ENCODE measurements at regions not wholly inside any gene's neighbourhood (a gene's known extent, or its start where the extent isn't known, plus 50 kb on each side); places are given as distances from the start of the nearest gene placed in this dataset.

DNA sequence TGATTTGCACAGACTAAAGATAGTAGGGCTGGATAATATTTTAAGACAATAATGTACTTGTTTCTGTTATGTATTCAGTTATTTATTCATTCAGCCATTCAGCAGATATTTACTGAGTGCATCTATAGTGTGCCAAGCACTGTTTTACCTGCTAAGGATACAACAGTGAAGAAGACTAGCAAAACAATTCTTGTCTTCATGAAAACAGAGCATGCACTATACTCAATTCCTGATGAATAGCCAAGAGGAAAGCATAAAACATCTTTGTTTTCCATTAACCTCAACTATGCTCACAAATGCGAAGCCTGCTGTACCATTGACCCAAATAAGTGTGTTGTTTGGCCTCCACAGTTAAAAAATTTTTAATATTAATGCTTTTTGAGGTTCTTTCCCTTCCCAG is 436.7 kb downstream of the BCKDHB start:
- TF ChIP-seq, protein P1, sequence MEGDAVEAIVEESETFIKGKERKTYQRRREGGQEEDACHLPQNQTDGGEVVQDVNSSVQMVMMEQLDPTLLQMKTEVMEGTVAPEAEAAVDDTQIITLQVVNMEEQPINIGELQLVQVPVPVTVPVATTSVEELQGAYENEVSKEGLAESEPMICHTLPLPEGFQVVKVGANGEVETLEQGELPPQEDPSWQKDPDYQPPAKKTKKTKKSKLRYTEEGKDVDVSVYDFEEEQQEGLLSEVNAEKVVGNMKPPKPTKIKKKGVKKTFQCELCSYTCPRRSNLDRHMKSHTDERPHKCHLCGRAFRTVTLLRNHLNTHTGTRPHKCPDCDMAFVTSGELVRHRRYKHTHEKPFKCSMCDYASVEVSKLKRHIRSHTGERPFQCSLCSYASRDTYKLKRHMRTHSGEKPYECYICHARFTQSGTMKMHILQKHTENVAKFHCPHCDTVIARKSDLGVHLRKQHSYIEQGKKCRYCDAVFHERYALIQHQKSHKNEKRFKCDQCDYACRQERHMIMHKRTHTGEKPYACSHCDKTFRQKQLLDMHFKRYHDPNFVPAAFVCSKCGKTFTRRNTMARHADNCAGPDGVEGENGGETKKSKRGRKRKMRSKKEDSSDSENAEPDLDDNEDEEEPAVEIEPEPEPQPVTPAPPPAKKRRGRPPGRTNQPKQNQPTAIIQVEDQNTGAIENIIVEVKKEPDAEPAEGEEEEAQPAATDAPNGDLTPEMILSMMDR (conservative IDR thresholded peaks at IDR 0.05; ENCODE audit: low read length) = no peak
- TF ChIP-seq EZH2phosphoT487 (IDR thresholded peaks at IDR 0.05; ENCODE audit: borderline replicate concordance, low read depth, low read length) = no peak
